Prostate gland (tissue), 2 donors: ENCODE measurements at regions not wholly inside any gene's neighbourhood (a gene's known extent, or its start where the extent isn't known, plus 50 kb on each side); places are given as distances from the start of the nearest gene placed in this dataset.

Experiments used
- POLR2A ChIP-seq: fragments of 450-650 bp; IDR thresholded peaks from one replicate; pipeline ENCODE4 v1.6.1; 2016; ENCODE audit warnings: antibody characterized with exemption, mild to moderate bottlenecking
- POLR2AphosphoS5 ChIP-seq: sonication (generic); formaldehyde crosslinking; IDR thresholded peaks from one replicate; pipeline ENCODE4 v1.6.1; 2017; ENCODE audit warnings: antibody characterized with exemption
- TF ChIP-seq, protein P1 (sequence below), 4 experiments: fragments of 200-600 bp in 2 of 4; fragments of 450-650 bp in 2 of 4; sonication (generic) in 2 of 4; IDR thresholded peaks; 1 replicate in 3 of 4; 2 replicates in 1 of 4; pipeline ENCODE4 v1.5.1; 2016 to 2019; ENCODE audit warnings: antibody characterized with exemption in 4 of 4, mild to moderate bottlenecking in 2 of 4, moderate library complexity in 2 of 4

DNA sequence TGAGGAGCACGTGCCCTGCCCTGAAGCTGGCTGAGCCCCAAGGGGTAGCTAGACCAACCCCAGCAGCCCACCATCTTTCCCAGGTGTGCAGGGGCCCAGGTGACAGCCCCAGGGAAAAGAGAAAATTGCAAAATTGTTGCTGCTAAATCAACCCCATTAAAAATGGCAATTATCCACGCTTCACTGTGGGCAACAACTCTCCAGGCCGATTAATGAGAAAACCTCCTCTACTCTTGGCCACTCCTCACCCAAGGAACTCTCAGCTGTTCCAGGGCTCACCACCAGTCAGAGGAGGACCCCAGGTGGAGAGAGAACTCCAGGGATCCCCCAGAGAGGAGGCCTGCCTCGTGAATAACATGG, 516.1 kb upstream of the MGMT start:
- no peak for TF ChIP-seq POLR2A
- TF ChIP-seq, protein P1, sequence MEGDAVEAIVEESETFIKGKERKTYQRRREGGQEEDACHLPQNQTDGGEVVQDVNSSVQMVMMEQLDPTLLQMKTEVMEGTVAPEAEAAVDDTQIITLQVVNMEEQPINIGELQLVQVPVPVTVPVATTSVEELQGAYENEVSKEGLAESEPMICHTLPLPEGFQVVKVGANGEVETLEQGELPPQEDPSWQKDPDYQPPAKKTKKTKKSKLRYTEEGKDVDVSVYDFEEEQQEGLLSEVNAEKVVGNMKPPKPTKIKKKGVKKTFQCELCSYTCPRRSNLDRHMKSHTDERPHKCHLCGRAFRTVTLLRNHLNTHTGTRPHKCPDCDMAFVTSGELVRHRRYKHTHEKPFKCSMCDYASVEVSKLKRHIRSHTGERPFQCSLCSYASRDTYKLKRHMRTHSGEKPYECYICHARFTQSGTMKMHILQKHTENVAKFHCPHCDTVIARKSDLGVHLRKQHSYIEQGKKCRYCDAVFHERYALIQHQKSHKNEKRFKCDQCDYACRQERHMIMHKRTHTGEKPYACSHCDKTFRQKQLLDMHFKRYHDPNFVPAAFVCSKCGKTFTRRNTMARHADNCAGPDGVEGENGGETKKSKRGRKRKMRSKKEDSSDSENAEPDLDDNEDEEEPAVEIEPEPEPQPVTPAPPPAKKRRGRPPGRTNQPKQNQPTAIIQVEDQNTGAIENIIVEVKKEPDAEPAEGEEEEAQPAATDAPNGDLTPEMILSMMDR (IDR thresholded peaks at IDR 0.05) = no peak
- no peak for TF ChIP-seq POLR2AphosphoS5
